BJ (cell line): ENCODE measurements at regions not wholly inside any gene's neighbourhood (a gene's known extent, or its start where the extent isn't known, plus 50 kb on each side); places are given as distances from the start of the nearest gene placed in this dataset.
"Not testable (repeated sequence)": the region's sequence is repeated elsewhere in the genome, so short reads cannot be mapped to it uniquely, and the experiment has no call there.

Experiments used
- CTCF ChIA-PET: fragments of 350-600 bp; formaldehyde crosslinking; extraction: SDS; loops from one replicate; lab custom pipeline; 2021; ENCODE audit warnings: antibody characterized with exemption, inconsistent platforms; lab: Yijun Ruan, JAX
- POLR2A ChIA-PET: fragments of 300-600 bp; sonication (Branson Sonifier 250); formaldehyde crosslinking; extraction: SDS; loops from one replicate; lab custom pipeline; 2021; ENCODE audit warnings: antibody characterized with exemption; lab: Charles Lee
- DNase-seq: peaks from one replicate; pipeline ENCODE4 v3.0.0-alpha.2; 2011; ENCODE audit warnings: low read depth
- H3K27me3 ChIP-seq: 2 replicates; pipeline ENCODE4 v1.6.0; 2011; ENCODE audit warnings: low read length; ENCODE audit not compliant: control insufficient read depth, insufficient read depth
- H3K36me3 ChIP-seq: 2 replicates; pipeline ENCODE4 v1.5.1; 2011; ENCODE audit warnings: low read length; ENCODE audit not compliant: control insufficient read depth, insufficient read depth
- H3K4me3 ChIP-seq: 2 replicates; pipeline ENCODE4 v1.5.1; 2011; ENCODE audit warnings: low read depth, mild to moderate bottlenecking, control low read depth, low read length
- TF ChIP-seq, protein P1 (sequence below): IDR thresholded peaks from 2 replicates; pipeline ENCODE4 v1.5.1; 2011; ENCODE audit warnings: low read depth, mild to moderate bottlenecking, control low read depth, inconsistent platforms, low read length, moderate library complexity; ENCODE audit not compliant: insufficient read depth

DNA sequence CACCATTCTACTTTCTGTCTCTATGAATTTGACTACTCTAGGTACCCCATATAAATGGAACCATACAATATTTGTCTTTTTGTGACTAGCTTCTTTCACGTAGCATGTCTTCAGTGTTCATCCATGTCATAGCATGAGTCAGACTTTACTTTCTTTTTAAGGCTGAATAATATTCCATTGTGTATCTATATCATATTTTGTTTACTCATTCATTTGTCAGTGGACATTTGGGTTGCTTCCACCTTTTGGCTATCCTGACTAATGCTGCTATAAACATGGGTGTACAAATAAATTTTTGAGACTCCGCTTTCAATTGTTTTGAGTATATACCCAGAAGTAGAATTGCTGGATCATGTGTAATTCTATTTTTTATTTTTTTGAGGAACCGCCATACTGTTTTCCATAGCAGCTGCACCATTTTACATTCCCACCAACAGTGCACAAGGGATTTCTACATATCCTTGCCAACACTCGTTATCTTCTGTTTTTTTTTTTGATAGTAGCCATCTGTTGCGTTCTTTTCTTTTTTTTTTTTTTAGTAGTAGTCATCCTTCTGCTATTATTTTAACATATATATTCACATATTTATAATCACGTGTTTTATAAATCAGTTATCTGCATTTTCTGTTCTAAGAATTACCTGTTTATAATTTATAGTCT is 158.0 kb upstream of the MED14 start:
- TF ChIP-seq, protein P1, sequence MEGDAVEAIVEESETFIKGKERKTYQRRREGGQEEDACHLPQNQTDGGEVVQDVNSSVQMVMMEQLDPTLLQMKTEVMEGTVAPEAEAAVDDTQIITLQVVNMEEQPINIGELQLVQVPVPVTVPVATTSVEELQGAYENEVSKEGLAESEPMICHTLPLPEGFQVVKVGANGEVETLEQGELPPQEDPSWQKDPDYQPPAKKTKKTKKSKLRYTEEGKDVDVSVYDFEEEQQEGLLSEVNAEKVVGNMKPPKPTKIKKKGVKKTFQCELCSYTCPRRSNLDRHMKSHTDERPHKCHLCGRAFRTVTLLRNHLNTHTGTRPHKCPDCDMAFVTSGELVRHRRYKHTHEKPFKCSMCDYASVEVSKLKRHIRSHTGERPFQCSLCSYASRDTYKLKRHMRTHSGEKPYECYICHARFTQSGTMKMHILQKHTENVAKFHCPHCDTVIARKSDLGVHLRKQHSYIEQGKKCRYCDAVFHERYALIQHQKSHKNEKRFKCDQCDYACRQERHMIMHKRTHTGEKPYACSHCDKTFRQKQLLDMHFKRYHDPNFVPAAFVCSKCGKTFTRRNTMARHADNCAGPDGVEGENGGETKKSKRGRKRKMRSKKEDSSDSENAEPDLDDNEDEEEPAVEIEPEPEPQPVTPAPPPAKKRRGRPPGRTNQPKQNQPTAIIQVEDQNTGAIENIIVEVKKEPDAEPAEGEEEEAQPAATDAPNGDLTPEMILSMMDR, result no peak
- POLR2A ChIA-PET, result no interaction called here
- Histone ChIP-seq H3K27me3 (no peaks in the 10 kb centered on the region), H3K4me3 (no peak overlapping the region), H3K36me3 (no peaks in the 10 kb centered on the region)
- DNase-seq, result no peak
- CTCF ChIA-PET, result interaction anchor here (0.6 kb wide), 2 partner anchors 17 to 235 kb away, joined by 3 read pairs; no protein-coding TSS in a partner anchor

DNA sequence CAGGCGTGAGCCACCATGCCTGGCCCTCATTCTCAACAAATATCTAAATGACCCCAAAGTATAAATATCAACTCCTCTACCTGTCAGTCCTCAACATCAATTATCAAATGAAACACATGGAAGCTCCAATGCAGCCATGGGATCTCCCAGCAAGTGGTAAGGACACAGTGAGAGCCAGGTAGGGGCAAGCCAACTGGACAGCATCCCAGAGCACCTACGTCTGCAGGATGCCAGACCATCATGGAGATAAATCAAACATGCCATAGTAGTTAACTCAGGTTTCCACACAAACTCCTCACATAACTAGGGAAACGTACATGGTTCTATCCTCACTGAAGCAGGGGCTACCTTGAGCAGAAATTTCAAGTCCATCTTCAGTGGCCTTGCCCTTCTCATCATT is 159.9 kb upstream of the MED14 start:
- H3K36me3 ChIP-seq, result no peaks in the 10 kb centered on the region
- H3K27me3 ChIP-seq, result no peaks in the 10 kb centered on the region
- DNase-seq, result no peak
- ChIA-PET CTCF (no interaction called here), POLR2A (no interaction called here)
- TF ChIP-seq, protein P1, result no peak
- H3K4me3 ChIP-seq, result no peak overlapping the region

DNA sequence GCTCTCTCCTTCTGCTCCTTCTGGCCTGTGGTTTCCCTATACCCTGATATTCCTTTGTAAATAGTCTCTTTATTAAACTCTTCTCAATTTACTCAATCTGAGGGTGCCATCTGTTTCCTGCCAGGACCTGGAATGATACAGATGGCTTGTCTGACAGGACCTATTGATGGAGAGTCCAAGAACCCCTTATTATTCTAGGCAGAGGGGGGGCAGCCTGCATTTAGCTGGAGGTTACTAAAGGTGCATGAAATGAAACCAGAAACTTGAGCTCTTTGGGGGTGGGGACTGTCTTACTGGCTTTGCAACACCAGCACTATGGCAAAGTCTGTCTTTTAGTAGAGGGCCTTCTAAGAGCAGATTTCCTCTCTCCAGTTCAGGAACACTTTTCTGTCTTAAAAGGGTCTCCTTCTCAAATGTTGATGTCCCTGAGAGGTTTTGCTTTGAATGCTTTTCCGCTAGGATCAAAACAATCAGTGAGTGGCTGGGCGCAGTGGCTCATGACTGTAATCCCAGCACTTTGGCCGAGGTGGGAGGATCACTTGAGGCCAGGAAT is 162.5 kb upstream of the MED14 start:
- CTCF ChIA-PET, result interaction anchor here (0.6 kb wide), 1 partner anchor 225 kb away, joined by 4 read pairs; no protein-coding TSS in a partner anchor
- no peak overlapping the region for H3K4me3 ChIP-seq
- POLR2A ChIA-PET, result no interaction called here
- TF ChIP-seq, protein P1, result no peak
- DNase-seq, result no peak
- no peaks in the 10 kb centered on the region for H3K27me3 ChIP-seq
- H3K36me3 ChIP-seq, result no peaks in the 10 kb centered on the region

DNA sequence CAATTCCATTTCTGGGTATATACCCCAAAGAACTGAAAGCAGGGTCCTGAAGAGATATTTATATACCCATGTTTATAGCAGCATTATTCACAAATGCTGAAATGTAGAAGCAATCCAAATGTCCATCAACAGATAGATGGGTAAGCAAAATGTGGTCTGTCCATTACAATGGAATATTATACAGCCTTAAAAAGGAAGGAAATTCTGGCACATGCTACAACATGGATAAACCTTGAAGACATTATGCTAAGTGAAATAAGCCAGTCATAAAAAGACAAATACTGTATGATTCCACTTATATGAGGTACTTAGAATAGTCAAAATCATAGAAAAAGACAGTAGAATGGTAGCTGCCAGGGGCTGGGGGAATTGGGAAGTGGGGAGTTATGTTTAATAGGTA is 169.4 kb upstream of the MED14 start:
- H3K4me3 ChIP-seq, DNase-seq, CTCF ChIA-PET, H3K36me3 ChIP-seq, H3K27me3 ChIP-seq, POLR2A ChIA-PET: not testable (repeated sequence)

DNA sequence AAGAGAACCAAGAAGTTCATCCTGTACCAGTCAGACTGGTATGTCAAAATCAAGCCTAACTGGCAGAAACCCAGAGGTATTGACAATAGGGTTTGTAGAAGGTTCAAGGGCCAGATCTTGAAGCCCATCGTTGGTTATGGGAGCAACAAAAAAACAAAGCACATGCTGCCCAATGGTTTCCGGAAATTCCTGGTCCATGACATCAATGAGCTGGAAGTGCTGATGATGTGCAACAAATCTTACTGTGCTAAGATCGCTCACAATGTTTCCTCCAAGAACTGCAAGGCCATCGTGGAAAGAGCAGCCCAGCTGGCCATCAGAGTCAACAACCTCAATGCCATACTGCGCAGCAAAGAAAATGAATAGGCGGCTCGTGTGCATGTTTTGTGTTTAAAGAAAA is 172.7 kb upstream of the MED14 start:
- ChIA-PET CTCF (no interaction called here), POLR2A (no interaction called here)
- TF ChIP-seq, protein P1, result no peak
- DNase-seq, result no peak
- no peak overlapping the region for H3K4me3 ChIP-seq
- H3K36me3 ChIP-seq, result no peaks in the 10 kb centered on the region
- H3K27me3 ChIP-seq, result no peaks in the 10 kb centered on the region
